D341Med (cell line): ENCODE measurements at regions not wholly inside any gene's neighbourhood (a gene's known extent, or its start where the extent isn't known, plus 50 kb on each side); places are given as distances from the start of the nearest gene placed in this dataset.

ENCODE experiments used
- DNase-seq: peaks from one replicate; pipeline ENCODE4 v3.0.0; 2012; ENCODE audit warnings: low spot score

GRCh38 chr9:13716601-13717321, 437.3 kb upstream of the MPDZ start:
- DNase-seq, result no peak

- no peak for DNase-seq
These were observed 436.6 kb upstream of the MPDZ start for GRCh38 chr9:13716090-13716489.

- no peak for DNase-seq
These were observed 435.9 kb upstream of the MPDZ start for GRCh38 chr9:13715430-13715829.

GRCh38 chr9:13707612-13708576, 428.4 kb upstream of the MPDZ start:
- DNase-seq, result no peak

- no peak for DNase-seq
These were observed 426.4 kb upstream of the MPDZ start for GRCh38 chr9:13705918-13706317.

GRCh38 chr9:13705373-13705772, 425.9 kb upstream of the MPDZ start:
- DNase-seq, result no peak

- DNase-seq, result no peak
These were observed 411.1 kb upstream of the MPDZ start for GRCh38 chr9:13690595-13690994.

- DNase-seq, result no peak
These were observed 410.4 kb upstream of the MPDZ start for GRCh38 chr9:13689925-13690324.

GRCh38 chr9:13688990-13689600, 409.6 kb upstream of the MPDZ start:
- DNase-seq, result no peak

- no peak for DNase-seq
These were observed 408.9 kb upstream of the MPDZ start for GRCh38 chr9:13688223-13688989.

- no peak for DNase-seq
These were observed 405.2 kb upstream of the MPDZ start for GRCh38 chr9:13684656-13685055.

GRCh38 chr9:13677801-13678200, 398.3 kb upstream of the MPDZ start:
- no peak for DNase-seq

GRCh38 chr9:13675638-13676000, 396.1 kb upstream of the MPDZ start:
- no peak for DNase-seq

GRCh38 chr9:13674926-13675637, 395.6 kb upstream of the MPDZ start:
- DNase-seq, result no peak

GRCh38 chr9:13673348-13673747, 393.9 kb upstream of the MPDZ start:
- no peak for DNase-seq

- no peak for DNase-seq
These were observed 386.1 kb upstream of the MPDZ start for GRCh38 chr9:13665418-13666066.

- DNase-seq, result no peak
These were observed 381.5 kb upstream of the MPDZ start for GRCh38 chr9:13661014-13661413.

GRCh38 chr9:13651969-13652663, 372.6 kb upstream of the MPDZ start:
- no peak for DNase-seq

GRCh38 chr9:13651526-13651925, 372.0 kb upstream of the MPDZ start:
- no peak for DNase-seq

GRCh38 chr9:13648676-13649075, 369.2 kb upstream of the MPDZ start:
- no peak for DNase-seq
